Nephron progenitor cell (in vitro differentiated cells): ENCODE measurements at regions not wholly inside any gene's neighbourhood (a gene's known extent, or its start where the extent isn't known, plus 50 kb on each side); places are given as distances from the start of the nearest gene placed in this dataset.

Experiments used
- DNase-seq: peaks from one replicate; pipeline ENCODE4 v3.0.0; 2021
- H3K27ac Mint-ChIP-seq: 2 replicates; pipeline ENCODE4 v1.8.0; 2021; ENCODE audit warnings: mild to moderate bottlenecking, moderate library complexity, mixed read lengths
- H3K27me3 Mint-ChIP-seq: 2 replicates; pipeline ENCODE4 v1.8.0; 2021; ENCODE audit warnings: mild to moderate bottlenecking, low read depth, mixed read lengths; ENCODE audit not compliant: poor library complexity
- H3K36me3 Mint-ChIP-seq: 2 replicates; pipeline ENCODE4 v1.8.0; 2021; ENCODE audit warnings: low read depth, mixed read lengths
- H3K4me1 Mint-ChIP-seq: 2 replicates; pipeline ENCODE4 v1.8.0; 2021; ENCODE audit warnings: mixed read lengths
- H3K4me3 Mint-ChIP-seq: 2 replicates; pipeline ENCODE4 v1.8.0; 2021; ENCODE audit warnings: mild to moderate bottlenecking, moderate library complexity, mixed read lengths
- H3K9me3 Mint-ChIP-seq: 2 replicates; pipeline ENCODE4 v1.8.0; 2021; ENCODE audit warnings: mild to moderate bottlenecking, moderate library complexity, mixed read lengths
- TF ChIP-seq, protein P1 (sequence below): fragments of 200-600 bp; sonication (generic); IDR thresholded peaks from 2 replicates; pipeline ENCODE4 v1.5.0; 2021; ENCODE audit warnings: antibody characterized with exemption

DNA sequence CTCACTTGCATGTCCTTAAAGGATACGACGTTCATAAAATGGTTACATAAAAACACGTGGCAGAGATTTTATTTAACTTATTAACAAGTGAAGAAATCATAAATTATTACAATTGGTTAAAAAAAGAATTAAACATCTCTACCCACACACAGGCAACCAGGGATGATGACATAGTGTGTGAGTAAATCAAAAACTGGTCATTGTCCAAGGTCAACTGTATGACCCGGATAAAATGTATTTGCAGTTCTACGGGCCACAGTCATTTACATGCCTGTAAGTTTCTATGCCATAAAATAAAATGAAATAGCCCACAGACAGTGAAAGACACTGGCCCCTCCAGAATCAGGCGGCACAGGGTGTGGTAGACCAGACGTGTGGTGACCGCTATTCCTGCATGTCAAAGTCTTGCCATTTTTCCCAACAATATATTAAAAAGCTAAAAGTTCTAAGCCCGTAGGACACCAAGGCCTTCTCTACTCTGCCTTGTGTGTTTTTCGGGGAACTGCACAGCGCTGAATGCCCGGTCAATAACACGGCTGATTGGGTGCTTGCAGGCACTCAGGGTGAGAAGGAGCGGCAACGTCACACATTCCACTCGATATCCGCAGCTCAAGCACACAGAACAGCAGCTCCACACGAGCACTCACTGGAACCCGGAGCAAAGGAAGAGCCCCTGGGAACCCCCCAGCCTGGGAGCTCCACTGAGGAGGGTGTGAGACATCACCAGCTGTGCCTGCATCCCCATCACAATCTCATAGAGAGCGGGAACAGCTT is 143.3 kb upstream of the PPP2R2D start:
- peaks cover 3% of the 10 kb centered on the region for H3K27me3 Mint-ChIP-seq
- H3K36me3 Mint-ChIP-seq, result no peaks in the 10 kb centered on the region
- peaks cover 70% of the 10 kb centered on the region for H3K4me1 Mint-ChIP-seq
- H3K27ac Mint-ChIP-seq, result no peak overlapping the region
- H3K9me3 Mint-ChIP-seq, result no peaks in the 10 kb centered on the region
- TF ChIP-seq, protein P1, sequence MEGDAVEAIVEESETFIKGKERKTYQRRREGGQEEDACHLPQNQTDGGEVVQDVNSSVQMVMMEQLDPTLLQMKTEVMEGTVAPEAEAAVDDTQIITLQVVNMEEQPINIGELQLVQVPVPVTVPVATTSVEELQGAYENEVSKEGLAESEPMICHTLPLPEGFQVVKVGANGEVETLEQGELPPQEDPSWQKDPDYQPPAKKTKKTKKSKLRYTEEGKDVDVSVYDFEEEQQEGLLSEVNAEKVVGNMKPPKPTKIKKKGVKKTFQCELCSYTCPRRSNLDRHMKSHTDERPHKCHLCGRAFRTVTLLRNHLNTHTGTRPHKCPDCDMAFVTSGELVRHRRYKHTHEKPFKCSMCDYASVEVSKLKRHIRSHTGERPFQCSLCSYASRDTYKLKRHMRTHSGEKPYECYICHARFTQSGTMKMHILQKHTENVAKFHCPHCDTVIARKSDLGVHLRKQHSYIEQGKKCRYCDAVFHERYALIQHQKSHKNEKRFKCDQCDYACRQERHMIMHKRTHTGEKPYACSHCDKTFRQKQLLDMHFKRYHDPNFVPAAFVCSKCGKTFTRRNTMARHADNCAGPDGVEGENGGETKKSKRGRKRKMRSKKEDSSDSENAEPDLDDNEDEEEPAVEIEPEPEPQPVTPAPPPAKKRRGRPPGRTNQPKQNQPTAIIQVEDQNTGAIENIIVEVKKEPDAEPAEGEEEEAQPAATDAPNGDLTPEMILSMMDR, result no peak
- no peak overlapping the region for H3K4me3 Mint-ChIP-seq
- no peak for DNase-seq

DNA sequence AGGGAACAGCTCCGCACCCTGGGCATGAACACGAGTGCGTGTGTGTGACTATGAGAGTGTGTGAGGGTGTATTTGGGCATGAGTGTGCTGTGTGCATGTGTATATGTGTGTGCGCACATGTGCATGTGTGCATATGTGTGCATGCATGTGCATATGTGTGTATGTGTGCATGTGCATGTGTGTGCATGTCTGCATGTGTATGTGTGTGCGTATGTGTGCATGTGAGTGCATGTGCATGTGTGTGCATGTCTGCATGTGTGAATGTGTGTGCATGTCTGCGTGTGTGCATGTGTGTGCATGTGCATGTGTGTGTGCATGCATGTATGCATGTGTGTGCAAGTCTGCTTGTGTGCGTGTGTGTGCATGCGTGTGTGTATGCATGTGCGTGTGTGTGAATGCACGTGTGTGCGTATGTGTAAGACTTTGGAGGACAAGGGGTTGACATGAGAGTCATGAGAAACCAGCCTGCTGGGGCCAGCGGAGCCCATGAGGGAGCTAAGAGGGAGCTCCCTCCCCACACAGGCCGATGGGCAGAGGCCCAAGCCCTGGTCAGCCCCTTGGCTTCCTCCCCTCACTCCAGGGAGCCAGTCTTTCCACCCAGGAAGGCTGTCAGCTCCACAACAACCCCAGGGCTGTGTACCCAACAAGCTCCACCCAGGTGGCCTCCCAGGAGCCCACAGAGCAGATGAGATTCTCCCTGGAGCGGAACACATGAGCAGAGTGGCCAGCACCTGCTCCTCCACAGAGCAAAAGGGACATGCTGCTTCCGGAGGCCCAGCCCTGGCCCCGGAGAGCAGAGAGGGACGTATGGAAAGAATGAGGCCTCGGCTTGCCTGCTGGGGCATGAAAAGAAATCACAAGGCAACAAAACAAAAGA is 142.5 kb upstream of the PPP2R2D start:
- H3K4me3 Mint-ChIP-seq, result peak overlapping the region; percentile 62
- peak overlapping the region; percentile 96 for H3K27ac Mint-ChIP-seq
- no peaks in the 10 kb centered on the region for H3K9me3 Mint-ChIP-seq
- peaks cover 70% of the 10 kb centered on the region for H3K4me1 Mint-ChIP-seq
- H3K36me3 Mint-ChIP-seq, result no peaks in the 10 kb centered on the region
- no peak for DNase-seq
- TF ChIP-seq, protein P1, result no peak
- H3K27me3 Mint-ChIP-seq, result no peaks in the 10 kb centered on the region

DNA sequence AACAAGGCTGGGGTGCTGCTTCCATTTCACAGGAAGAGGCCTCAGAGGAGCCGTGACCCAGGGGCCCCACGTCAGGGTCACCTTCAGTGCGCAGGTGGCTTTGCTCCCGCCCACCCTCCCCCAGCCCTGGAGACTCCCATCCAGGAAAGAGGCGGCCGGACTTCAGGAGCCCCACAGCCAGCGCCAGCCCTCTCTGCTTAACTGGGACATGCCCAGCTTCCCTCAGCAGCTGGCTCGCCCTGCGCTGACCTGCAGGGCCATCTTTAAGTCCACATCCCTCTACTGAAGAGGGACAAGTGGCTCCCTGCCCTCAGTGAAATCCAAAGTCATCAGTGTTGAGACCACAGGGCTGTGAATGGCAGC is 141.9 kb upstream of the PPP2R2D start:
- DNase-seq, result no peak
- H3K4me3 Mint-ChIP-seq, result peak overlapping the region; percentile 62
- TF ChIP-seq, protein P1, result no peak
- H3K27me3 Mint-ChIP-seq, result peaks cover 3% of the 10 kb centered on the region
- H3K4me1 Mint-ChIP-seq, result peaks cover 73% of the 10 kb centered on the region
- H3K9me3 Mint-ChIP-seq, result no peaks in the 10 kb centered on the region
- no peaks in the 10 kb centered on the region for H3K36me3 Mint-ChIP-seq
- H3K27ac Mint-ChIP-seq, result peak overlapping the region; percentile 96

DNA sequence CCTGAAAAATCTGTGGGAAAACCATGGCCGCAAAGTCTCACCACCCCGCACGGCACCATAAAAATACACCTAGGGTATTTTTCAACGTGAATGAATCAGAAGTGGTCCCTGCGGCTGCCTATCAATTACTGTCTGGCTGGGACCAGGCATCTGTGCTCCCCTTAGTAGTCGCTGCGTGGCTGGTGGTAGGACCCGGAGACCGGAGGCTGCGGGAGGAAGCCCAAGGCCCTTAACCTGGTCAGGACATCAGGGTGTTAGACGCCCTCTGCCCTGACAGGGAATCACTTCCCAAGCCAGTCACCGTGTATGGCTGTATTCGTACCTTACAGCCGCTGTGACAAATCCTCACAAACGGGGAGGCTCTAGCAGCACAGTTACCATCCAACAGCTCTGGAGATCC is 141.5 kb upstream of the PPP2R2D start:
- no peak overlapping the region for H3K4me3 Mint-ChIP-seq
- peaks cover 77% of the 10 kb centered on the region for H3K4me1 Mint-ChIP-seq

DNA sequence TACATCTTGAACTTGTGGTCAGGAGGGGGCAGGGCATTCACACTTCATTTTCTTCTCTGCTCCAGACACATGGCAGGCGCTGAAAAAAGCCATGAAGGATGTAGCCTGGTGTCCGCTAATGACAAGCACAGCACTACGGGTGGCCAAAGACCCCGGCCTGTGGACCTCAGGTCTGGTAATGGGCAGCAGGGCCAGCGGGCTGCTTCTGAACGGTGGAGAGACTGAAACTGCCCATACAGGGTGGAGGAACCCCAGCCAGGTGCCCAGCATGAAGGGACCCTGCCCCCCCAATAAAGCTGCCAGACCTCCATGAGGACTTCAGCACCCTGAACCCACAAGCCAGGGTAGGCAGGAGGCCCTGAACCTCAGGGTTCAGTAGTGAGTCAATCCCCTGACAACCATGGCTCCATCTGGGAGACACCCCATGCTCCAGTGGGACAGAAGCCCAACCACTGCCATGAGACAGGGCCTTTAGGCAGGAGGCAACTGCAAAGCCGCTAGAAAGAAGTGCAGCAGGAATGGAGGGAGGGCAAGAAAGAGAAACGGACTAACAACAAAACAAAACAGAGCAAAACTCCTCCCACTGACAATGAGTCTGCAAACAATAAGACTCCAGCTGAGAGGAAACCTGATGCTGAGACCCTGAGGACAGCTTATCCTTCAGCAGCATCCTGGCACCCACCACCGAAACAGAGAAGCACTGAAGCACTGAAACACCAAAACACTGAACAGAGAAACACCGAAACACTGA is 140.2 kb upstream of the PPP2R2D start:
- Mint-ChIP-seq H3K4me3 (peak overlapping the region; percentile 43), H3K9me3 (peaks cover 7% of the 10 kb centered on the region), H3K4me1 (peaks cover 85% of the 10 kb centered on the region), H3K27me3 (peaks cover 3% of the 10 kb centered on the region), H3K36me3 (no peaks in the 10 kb centered on the region), H3K27ac (peak overlapping the region; percentile 6)
- DNase-seq, result no peak
- TF ChIP-seq, protein P1, result no peak

More for the DNA sequence above, 141.5 kb upstream of the PPP2R2D start:
- no peak for DNase-seq
- TF ChIP-seq, protein P1, result no peak
- Mint-ChIP-seq H3K9me3 (peaks cover 3% of the 10 kb centered on the region), H3K36me3 (no peaks in the 10 kb centered on the region), H3K27me3 (peaks cover 3% of the 10 kb centered on the region), H3K27ac (no peak overlapping the region)
